NCI-H2029 treated with DMSO at 0.1 percent for 48 hours (cell line): ENCODE measurements at regions not wholly inside any gene's neighbourhood (a gene's known extent, or its start where the extent isn't known, plus 50 kb on each side); places are given as distances from the start of the nearest gene placed in this dataset.
"Not testable (repeated sequence)": the region's sequence is repeated elsewhere in the genome, so short reads cannot be mapped to it uniquely, and the experiment has no call there.

Source experiments
- DNase-seq: peaks from one replicate; lab custom pipeline; 2025; lab: John Stamatoyannopoulos, UW

- no peak for DNase-seq
Measured at GRCh38 chr1:65062339-65062738, 85.7 kb upstream of the AK4 start.

DNA sequence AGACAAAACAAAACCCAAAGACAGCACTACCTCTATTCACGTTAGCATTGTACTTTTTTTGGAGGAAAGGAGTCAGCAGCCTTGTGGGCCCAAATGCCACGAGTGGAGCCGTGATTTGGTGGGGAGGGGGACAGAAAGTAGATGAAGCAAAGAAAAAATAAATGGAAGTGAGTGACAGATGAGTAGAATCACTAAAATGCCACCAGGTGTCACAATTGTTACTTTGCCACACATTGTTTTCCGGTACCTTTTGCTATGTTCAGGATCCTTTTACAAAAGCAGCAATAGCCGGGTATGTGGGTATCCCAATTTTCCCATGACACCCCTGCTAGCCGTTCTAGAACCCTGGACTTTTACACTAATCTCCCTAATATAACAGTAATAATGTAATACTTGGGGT, 85.0 kb upstream of the AK4 start:
- no peak for DNase-seq

- no peak for DNase-seq
Measured at GRCh38 chr1:65064981-65065380, 83.0 kb upstream of the AK4 start.

GRCh38 chr1:65065524-65066418, 82.2 kb upstream of the AK4 start:
- peak; percentile 53 for DNase-seq

DNA sequence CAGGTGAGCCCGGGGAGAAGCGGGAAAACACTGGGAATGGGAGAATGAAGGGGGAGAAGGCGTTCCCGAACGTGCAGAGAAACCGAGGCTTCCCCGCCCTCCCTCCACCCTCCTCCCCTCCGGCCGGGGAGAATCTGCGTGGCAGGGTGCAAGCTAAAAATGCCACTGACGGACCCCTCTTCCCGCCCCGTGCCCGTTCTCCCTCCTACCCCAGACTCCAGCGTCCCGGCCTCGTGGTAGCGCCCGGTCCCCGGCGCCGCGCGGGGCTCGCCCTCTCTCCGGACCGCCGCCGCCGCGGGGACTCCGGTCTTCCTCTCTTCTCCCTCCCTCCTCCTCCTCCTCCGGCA, 81.6 kb upstream of the AK4 start:
- DNase-seq, result no peak

DNA sequence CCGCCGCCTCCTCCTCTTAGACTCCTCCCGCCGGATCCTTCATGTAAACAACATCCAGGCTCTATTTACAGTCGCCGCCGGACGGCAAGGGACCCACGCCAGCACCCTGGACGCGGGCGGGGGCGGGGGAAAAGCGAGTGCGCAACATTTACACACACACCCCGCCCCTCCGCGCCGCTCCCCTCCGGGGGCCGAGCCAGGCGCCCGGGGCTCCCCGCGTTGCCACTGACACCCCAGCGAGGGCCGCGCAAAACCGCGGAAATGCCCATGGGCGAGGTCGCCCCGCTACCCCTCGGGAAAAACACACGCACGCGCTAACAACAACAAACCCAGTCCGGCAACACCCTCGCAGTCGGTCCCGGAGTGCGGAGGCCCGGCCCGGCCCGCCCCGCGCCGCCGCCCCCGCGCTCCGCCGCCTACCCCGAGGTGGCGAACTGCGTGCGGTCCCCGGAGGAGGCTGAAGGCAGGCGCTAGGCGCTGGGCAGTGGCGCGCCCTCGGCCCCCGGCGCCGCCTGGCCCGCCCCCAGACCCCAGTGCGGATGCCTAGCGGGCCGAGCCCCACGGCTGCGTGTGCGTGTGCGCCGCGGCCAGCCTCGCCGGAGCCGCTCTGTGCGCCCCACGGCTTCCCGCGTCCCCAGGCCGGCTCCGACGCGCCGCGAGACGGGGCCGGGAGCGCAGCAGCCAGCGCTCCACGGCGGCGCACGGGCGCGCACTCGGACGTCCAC, 81.1 kb upstream of the AK4 start:
- peak; percentile 70 for DNase-seq

- peak; percentile 89 for DNase-seq
Measured at GRCh38 chr1:65067491-65068201, 80.4 kb upstream of the AK4 start.

GRCh38 chr1:65068202-65069010, 79.6 kb upstream of the AK4 start:
- DNase-seq, result peak; percentile 51

GRCh38 chr1:65069011-65069565, 78.9 kb upstream of the AK4 start:
- no peak for DNase-seq

DNA sequence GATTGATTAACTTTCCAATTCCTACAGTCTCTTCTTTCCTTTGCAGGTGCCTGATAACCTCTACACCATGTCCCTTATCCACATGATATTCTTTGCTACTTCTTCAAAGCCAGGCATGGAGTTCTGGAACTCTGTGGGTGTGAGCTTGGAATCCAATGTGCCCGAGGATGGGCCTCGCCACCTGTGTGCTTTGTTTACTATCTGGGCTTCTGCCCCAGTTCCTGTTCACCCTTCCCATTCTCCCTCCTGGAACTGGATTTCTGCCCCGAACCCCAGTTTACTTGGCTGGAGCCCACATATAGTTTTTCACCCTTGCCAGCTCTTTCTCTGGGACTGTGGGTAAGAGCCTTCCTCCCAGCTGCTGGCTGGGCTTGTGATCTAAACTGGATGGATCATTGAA, 75.2 kb upstream of the AK4 start:
- DNase-seq, result no peak

DNA sequence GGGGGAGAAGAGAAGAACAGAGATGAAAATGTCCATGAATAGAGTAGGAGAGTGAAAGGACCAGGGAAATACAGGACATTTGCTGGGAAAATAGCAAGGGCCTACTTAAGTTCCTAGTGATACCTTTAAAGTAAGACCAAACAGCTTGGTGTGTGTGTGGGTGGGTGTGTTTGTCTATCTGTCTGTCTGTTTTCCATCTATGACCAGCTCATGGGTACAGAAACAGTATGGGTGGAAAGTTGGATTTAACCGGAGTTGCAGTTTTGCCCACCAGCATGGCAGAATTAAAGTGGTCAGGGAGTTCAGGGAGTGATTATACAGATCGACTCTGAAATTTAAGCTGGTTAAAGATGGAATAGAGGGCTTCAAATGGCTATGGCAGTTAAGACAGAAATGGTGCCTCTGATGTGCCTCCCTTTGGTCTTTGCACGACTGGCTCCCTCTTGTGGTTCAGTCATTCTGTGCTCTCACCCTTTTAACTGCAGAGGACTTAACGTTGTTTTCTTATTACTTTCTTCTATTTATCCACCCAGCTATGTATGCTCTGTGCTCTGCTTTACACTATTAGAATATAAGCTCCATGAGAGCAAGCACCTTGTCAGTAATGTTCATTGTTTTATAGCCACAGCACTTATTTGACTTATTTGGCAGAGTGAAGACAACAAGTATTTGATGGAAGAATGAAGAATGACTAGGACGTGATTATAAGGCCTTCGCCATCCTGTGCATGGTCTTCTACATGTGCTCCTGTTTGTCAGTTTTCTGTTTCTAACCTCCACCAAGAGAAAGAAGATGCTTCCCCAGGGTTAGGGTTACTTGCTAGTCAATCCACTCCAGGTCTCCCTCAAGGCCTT, 72.7 kb upstream of the AK4 start:
- DNase-seq, result peak; percentile 90

DNA sequence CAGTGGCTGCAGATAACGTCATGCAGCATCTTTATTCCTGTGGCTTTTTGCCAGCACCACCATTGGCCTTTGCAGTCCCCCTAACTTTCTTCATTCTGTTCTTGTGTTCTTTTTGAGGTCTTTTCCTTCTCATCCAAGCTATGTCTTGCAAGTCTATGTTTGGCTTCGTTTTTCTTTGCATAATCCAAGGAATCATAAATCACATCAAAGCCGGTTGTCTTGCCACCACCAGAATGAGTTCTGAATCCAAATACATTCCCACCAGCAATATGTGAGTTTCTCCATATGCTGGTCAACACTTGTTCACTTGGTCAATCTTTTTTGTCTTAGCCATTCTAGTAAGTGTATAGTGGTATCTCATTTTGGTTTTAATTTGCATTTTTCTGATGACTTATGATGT, 70.6 kb upstream of the AK4 start:
- no peak for DNase-seq

DNA sequence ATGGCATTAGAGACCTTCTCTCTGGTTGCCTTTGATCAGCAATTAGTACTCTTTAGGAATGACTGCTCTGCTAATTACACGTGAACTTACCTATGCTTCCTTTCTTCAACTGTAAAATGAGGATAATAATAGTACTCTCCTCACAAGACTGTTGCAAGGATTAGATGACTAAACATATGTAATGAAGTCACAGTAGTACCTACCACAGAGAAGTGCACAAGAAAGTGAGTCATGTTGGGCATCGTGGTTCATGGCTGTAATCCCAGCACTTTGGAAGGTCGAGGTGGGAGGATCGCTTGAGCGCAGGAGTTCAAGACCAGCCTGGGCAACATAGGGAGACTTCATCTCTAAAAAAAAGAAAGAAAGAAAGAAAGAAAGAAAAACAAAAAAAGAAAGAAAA, 68.1 kb upstream of the AK4 start:
- DNase-seq, result no peak

- no peak for DNase-seq
Measured at GRCh38 chr1:65082346-65083040, 65.5 kb upstream of the AK4 start.

DNA sequence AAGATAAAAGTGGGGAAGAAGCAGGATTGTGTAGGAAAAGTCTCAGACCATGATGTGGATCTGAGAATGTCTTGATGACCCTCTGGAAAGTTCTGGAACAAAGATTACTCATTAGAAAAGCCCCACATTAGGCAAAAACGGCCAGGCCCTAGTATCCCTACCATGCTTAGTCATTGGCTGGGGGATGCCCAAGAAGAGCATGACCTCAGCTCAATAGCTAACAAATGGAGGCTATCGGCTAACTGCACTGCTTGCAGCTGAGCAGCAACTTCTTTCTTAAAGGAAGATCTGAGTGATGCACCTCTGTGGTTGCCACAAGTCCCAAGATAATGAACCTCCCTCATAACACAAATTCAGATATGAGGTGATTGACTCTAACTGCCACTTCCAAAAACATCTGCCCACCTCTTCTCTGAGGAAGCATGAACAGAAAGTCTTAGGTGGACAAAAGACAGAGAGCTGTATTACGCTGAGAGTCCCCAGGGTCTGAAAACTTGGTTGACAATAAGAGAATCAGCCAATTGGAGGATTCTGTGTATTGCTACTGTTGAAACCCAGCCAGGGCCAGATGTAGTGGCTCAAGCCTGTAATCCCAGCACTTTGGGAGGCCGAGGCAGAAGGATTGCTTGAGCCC, 64.6 kb upstream of the AK4 start:
- no peak for DNase-seq

DNA sequence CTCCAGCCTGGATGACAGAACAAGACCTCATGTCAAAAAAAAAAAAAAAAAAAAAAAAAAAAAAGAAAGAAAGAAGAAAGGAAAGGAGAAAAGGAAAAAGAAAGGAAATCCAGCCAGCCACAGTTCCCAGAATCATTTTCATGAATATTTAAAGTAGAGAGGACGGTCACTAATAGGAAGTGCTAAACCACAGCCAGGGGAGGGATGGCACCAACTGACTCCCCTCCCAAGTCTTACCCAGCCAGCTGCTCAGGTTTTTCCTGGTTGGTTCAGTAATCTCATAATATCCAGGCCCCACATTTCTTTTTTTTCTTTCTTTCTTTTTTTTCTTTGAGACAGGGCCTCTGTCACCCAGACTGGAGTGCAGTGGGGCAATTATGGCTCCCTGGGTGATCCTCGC, 63.9 kb upstream of the AK4 start:
- DNase-seq, result no peak

DNA sequence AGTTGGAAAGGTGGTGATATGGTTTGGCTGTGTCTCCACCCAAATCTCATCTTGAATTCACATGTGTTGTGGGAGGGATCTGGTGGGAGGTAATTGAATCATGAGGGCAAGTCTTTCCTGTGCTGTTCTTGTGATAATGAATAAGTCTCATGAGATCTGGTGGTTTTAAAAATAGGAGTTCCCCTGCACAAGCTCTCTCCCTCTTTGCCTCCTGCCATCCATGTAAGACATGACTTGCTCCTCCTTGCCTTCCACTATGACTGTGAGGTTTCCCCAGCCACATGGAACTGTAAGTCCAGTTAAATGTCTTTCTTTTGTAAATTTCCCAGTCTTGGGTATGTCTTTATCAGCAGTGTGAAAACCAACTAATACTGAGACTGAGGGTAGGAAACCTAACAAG, 60.5 kb upstream of the AK4 start:
- not testable (repeated sequence) for DNase-seq

- no peak for DNase-seq
Measured at GRCh38 chr1:65090406-65090805, 57.6 kb upstream of the AK4 start.

DNA sequence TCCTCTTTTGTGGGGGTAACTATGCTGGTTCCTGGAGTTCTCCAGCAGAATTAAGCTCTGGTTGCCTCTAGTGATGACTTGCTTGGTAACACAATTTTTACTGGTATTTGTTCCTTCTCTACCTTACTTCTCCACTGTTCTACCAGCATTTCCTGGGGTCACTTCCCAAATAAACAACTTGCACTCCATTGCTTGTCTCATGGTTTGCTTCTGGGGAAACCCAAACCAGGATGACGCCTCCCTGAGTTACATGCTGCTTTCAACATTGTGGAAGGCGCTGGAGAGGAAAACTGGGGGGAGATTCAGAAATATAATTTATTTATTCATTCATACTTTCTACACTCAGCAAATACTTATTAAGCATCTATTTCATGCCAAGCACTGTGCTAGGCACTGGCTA, 55.3 kb upstream of the AK4 start:
- DNase-seq, result no peak

GRCh38 chr1:65097076-65097475, 50.9 kb upstream of the AK4 start:
- no peak for DNase-seq
